Esophagus squamous epithelium (tissue), 5 donors: ENCODE measurements at regions not wholly inside any gene's neighbourhood (a gene's known extent, or its start where the extent isn't known, plus 50 kb on each side); places are given as distances from the start of the nearest gene placed in this dataset.
"Not testable (repeated sequence)": the region's sequence is repeated elsewhere in the genome, so short reads cannot be mapped to it uniquely, and the experiment has no call there.

Source experiments
- DNase-seq: peaks from one replicate; lab custom pipeline; 2025; lab: John Stamatoyannopoulos, UW
- H3K27ac ChIP-seq, 4 donors: fragments of 200-600 bp; sonication (generic); one replicate each; pipeline ENCODE4 v1.5.1; 2016 to 2019; ENCODE audit warnings: mild to moderate bottlenecking in 1 of 4
- H3K27me3 ChIP-seq, 4 donors: fragments of 200-600 bp; sonication (generic); 1 replicate in 3 of 4; 2 replicates in 1 of 4; pipeline versions ENCODE4 v1.5.1 to v1.6.0; 2017 to 2021; ENCODE audit warnings: antibody characterized with exemption in 1 of 4
- H3K36me3 ChIP-seq, 3 donors: fragments of 200-600 bp; sonication (generic); one replicate each; pipeline ENCODE4 v1.5.1; 2016 to 2019
- H3K4me1 ChIP-seq, 3 donors: fragments of 200-600 bp; sonication (generic); one replicate each; pipeline ENCODE4 v1.5.1; 2017 to 2019
- H3K4me3 ChIP-seq, 4 donors: fragments of 200-600 bp; sonication (generic); 1 replicate in 3 of 4; 2 replicates in 1 of 4; pipeline ENCODE4 v1.5.1; 2016 to 2019; ENCODE audit warnings: mild to moderate bottlenecking in 2 of 4, moderate library complexity in 1 of 4
- H3K9me3 ChIP-seq, 3 donors: fragments of 200-600 bp; sonication (generic); one replicate each; pipeline ENCODE4 v1.5.1; 2016 to 2019
- POLR2A ChIP-seq, 4 donors: fragments of 450-650 bp; IDR thresholded peaks; one replicate each; pipeline ENCODE4 v1.6.1; 2017; ENCODE audit warnings: antibody characterized with exemption in 4 of 4, mild to moderate bottlenecking in 4 of 4, moderate library complexity in 3 of 4
- WGBS, 2 donors: methylation state at CpG; one replicate each; pipeline ENCODE4 v1.1.5; 2018; 5-methylcytosine and 5-hydroxymethylcytosine counted together
- intact Hi-C: fragments of 100-400 bp; cut with DNase I; formaldehyde crosslinking; loops from one replicate; pipeline ENCODE4 v1.15.0; 2022
- TF ChIP-seq, protein P1 (sequence below), 6 experiments: fragments of 450-650 bp in 4 of 6; fragments of 200-600 bp in 2 of 6; sonication (generic) in 2 of 6; IDR thresholded peaks; one replicate each; pipeline ENCODE4 v1.5.1; 2016 to 2019; ENCODE audit warnings: antibody characterized with exemption in 6 of 6, mild to moderate bottlenecking in 4 of 6, moderate library complexity in 4 of 6
- donor health status: DM: yes; HTN: yes; CAD: no.

DNA sequence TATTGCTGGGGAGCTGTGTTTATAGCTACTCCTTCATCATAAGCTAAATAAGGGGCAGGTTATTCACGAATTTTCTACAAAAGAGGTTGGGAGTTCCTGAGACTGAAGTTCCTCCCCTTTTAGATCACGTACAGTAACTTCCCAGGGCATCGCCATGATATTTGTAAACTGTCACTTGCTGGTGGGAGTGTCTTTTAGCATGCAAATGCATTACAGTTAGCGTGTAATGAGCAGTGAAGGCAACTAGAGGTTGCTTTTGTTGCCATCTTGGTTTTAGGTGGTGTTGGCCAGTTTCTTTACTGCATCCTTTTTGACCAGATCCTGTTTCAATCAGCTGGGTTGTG, 64.4 kb downstream of the IL12A start:
- Histone ChIP-seq H3K4me1 (peaks cover 0 to 3% (median 0%) of the 10 kb centered on the region in 3 donors), H3K27ac (no peak overlapping the region), H3K4me3 (peak overlapping the region in 1 of 4 donors; percentile 7), H3K36me3 (no peaks in the 10 kb centered on the region), H3K27me3 (no peaks in the 10 kb centered on the region), H3K9me3 (no peaks in the 10 kb centered on the region)
- 42 to 61% methylated on average over 4 of the region's 4 CpGs for WGBS, 2 donors
- DNase-seq = no peak
- intact Hi-C loops = no loop called here
- no peak for TF ChIP-seq POLR2A (IDR thresholded peaks at IDR 0.05)
- TF ChIP-seq, protein P1, sequence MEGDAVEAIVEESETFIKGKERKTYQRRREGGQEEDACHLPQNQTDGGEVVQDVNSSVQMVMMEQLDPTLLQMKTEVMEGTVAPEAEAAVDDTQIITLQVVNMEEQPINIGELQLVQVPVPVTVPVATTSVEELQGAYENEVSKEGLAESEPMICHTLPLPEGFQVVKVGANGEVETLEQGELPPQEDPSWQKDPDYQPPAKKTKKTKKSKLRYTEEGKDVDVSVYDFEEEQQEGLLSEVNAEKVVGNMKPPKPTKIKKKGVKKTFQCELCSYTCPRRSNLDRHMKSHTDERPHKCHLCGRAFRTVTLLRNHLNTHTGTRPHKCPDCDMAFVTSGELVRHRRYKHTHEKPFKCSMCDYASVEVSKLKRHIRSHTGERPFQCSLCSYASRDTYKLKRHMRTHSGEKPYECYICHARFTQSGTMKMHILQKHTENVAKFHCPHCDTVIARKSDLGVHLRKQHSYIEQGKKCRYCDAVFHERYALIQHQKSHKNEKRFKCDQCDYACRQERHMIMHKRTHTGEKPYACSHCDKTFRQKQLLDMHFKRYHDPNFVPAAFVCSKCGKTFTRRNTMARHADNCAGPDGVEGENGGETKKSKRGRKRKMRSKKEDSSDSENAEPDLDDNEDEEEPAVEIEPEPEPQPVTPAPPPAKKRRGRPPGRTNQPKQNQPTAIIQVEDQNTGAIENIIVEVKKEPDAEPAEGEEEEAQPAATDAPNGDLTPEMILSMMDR (IDR thresholded peaks at IDR 0.05) = no peak

DNA sequence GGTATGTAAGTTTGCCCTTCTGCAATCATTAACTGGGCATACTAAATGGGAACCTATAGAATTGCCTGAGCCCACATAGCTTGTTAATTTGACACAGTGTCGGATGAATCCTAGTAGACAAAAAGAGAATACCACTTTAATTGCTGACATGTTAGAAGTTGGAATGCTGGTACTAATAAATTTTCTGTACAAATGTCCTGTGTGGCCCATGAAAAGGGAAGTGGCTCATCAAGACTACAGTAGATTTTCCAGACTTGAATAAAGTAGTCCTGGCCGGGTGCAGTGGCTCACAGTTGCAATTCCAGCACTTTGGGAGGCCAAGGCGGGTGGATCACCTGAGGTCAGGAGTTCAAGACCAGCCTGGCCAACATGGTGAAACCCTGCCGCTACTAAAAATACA, 66.2 kb downstream of the IL12A start:
- H3K36me3 ChIP-seq, H3K4me3 ChIP-seq, H3K27ac ChIP-seq, DNase-seq, H3K4me1 ChIP-seq, H3K27me3 ChIP-seq, H3K9me3 ChIP-seq, intact Hi-C loops: not testable (repeated sequence)
- WGBS, 2 donors = 81 to 82% methylated on average over 2 to 4 of the region's 4 CpGs

DNA sequence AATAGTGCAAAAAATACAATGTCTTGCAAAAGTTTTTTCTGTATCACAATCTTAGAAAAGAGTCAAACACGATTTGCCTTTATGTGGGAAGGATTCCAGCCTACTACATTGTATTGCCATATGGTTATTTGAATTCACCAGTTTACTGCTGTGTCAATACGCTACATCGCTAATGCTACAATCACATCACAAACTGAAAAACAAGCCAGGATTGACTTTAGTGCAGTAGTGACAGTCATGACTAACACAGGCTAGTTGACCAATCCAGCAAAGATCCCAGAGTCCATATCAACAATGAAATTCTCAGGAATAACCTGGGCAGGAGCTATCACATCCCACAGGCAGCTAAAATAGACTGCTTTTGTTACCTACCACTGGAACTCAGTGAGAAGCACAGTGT, 67.0 kb downstream of the IL12A start:
- H3K4me1 ChIP-seq = no peaks in the 10 kb centered on the region
- DNase-seq = no peak
- WGBS, 2 donors = 87 to 89% methylated on average over 3 of the region's 3 CpGs
- H3K27ac ChIP-seq = no peak overlapping the region
- H3K36me3 ChIP-seq = no peaks in the 10 kb centered on the region
- no peak for TF ChIP-seq POLR2A (IDR thresholded peaks at IDR 0.05)
- TF ChIP-seq, protein P1 (IDR thresholded peaks at IDR 0.05) = no peak
- intact Hi-C loops = no loop called here
- no peak overlapping the region for H3K4me3 ChIP-seq
- H3K9me3 ChIP-seq = no peaks in the 10 kb centered on the region
- H3K27me3 ChIP-seq = no peaks in the 10 kb centered on the region

DNA sequence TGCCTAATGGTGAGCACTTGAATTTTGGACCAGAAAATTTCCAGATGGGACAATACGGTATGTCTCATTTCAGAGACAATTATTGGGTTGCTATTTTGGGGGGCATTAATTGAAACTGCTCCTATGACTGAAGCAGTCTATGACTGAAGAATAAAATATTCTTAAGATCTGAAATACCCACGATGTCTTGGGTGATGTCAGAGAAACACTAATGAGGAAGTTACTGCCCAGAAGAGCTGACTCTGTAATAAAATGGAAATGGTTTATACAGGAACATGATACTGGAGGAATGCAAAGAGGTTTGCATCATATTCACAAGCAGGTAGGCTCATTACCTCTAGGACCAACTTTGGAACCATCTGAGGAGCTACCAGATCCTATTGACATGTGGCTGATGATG, 68.7 kb downstream of the IL12A start:
- WGBS, 2 donors = 55 to 80% methylated on average over 2 of the region's 2 CpGs
- no peak for TF ChIP-seq POLR2A (IDR thresholded peaks at IDR 0.05)
- TF ChIP-seq, protein P1 (IDR thresholded peaks at IDR 0.05) = no peak
- Histone ChIP-seq H3K27ac (no peak overlapping the region), H3K4me1 (no peaks in the 10 kb centered on the region), H3K9me3 (no peaks in the 10 kb centered on the region), H3K27me3 (no peaks in the 10 kb centered on the region), H3K36me3 (no peaks in the 10 kb centered on the region), H3K4me3 (no peak overlapping the region)
- intact Hi-C loops = no loop called here
- no peak for DNase-seq

DNA sequence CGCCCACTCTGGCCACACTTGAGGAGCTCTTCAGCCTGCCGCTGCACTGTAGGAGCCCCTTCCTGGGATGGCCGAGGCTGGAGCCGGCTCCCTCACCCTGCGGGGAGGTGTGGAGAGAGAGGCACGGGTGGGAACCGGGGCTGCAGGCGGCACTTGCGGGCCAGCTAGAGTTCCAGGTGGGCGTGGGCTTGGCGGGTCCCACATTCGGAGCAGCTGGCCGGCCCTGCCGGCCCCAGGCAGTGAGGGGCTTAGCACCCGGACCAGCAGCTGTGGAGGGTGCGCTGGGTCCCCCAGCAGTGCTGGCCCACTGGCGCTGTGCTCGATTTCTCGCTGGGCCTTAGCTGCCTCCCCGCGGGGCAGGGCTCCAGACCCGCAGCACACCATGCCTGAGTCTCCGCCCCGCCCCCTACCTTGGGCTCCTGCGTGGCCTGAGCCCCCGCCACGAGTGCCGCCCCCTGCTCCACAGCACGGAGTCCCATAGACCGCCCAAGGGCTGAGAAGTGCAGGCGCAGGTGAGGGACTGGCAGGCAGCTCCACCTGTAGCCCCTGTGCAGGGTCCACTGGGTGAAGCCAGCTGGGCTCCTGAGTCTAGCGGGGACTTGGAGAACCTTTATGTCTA, 71.9 kb downstream of the IL12A start:
- TF ChIP-seq POLR2A (IDR thresholded peaks at IDR 0.05) = no peak
- TF ChIP-seq, protein P1 (IDR thresholded peaks at IDR 0.05) = no peak
- H3K27ac ChIP-seq = no peak overlapping the region
- no peak for DNase-seq
- 90 to 100% methylated on average over 2 of the region's 32 CpGs for WGBS, 2 donors
- H3K27me3 ChIP-seq = no peaks in the 10 kb centered on the region
- H3K36me3 ChIP-seq = no peaks in the 10 kb centered on the region
- intact Hi-C loops = no loop called here
- H3K4me1 ChIP-seq = no peaks in the 10 kb centered on the region
- H3K4me3 ChIP-seq = no peak overlapping the region
- H3K9me3 ChIP-seq = no peaks in the 10 kb centered on the region

DNA sequence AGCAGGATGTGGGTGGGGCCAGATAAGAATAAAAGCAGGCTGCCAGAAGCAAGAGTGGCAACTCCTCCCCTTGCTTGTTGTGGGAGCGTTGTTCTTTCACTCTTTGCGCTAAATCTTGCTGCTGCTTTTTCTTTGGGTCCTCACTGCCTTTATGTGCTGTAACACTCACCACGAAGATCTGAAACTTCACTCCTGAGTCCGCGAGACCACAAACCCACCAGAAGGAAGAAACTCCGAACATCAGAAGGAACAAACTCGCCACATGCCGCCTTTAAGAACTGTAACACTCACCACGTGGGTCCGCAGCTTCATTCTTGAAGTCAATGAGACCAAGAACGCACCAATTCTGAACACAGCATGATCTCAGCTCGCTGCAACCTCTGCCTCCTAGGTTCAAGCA, 72.9 kb downstream of the IL12A start:
- no peak for TF ChIP-seq POLR2A (IDR thresholded peaks at IDR 0.05)
- TF ChIP-seq, protein P1 (IDR thresholded peaks at IDR 0.05) = no peak
- H3K27ac ChIP-seq = no peak overlapping the region
- no peaks in the 10 kb centered on the region for H3K36me3 ChIP-seq
- H3K9me3 ChIP-seq = no peaks in the 10 kb centered on the region
- WGBS, 2 donors = 69 to 89% methylated on average over 12 of the region's 12 CpGs
- intact Hi-C loops = no loop called here
- H3K27me3 ChIP-seq = no peaks in the 10 kb centered on the region
- H3K4me3 ChIP-seq = no peak overlapping the region
- H3K4me1 ChIP-seq = no peaks in the 10 kb centered on the region
- DNase-seq = no peak
